HG02623 (cell line): ENCODE measurements at regions not wholly inside any gene's neighbourhood (a gene's known extent, or its start where the extent isn't known, plus 50 kb on each side); places are given as distances from the start of the nearest gene placed in this dataset.
"Not testable (repeated sequence)": the region's sequence is repeated elsewhere in the genome, so short reads cannot be mapped to it uniquely, and the experiment has no call there.

Experiments
- ATAC-seq: cut with Tn5 transposase; IDR thresholded peaks from one replicate; pipeline ENCODE4 v1.9.1; 2021; ENCODE audit warnings: moderate library complexity; ENCODE audit not compliant: unreplicated experiment

GRCh38 chr13:64662887-64663593 lies 2567.1 kb downstream of the PCDH9 start:
- no peak for ATAC-seq

- no peak for ATAC-seq
Measured at GRCh38 chr13:64648293-64648692, 2581.8 kb downstream of the PCDH9 start.

DNA sequence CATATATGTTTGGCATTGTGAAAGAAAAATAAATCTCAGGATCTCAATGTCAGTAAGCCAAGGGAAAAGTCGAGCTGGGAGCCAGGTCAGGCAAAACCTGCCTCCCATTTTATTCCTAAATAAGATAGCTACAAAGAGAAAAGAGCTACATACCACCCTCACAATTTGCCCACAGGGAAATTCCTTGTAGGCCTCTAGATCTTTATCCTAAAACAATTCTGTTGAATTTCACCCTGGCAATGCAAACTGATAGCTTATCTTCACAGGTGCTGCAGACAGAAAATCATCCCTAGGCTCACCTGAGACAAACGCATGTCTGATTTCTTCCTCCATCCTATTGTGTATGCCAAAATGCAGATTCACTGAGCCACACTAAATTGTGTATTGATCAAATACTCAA lies 2587.1 kb downstream of the PCDH9 start:
- no peak for ATAC-seq

DNA sequence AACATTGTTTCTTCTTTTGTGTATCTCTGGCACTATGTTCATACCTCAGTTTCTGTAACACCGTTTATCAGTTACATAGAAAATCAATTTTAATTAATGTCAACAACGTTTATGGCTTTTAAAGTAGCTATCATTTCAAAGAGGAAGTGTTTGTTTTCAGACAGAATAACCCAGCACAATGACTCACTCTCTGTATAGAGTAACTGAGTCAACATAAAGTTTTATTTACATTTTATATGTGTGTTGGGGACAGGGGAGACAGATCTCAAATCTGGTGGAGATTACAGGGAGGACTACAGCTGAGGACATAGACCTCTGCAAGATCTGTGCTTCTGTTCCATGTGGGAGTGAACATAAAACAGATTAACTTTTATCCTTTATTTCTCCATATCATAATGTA lies 2590.1 kb downstream of the PCDH9 start:
- no peak for ATAC-seq

DNA sequence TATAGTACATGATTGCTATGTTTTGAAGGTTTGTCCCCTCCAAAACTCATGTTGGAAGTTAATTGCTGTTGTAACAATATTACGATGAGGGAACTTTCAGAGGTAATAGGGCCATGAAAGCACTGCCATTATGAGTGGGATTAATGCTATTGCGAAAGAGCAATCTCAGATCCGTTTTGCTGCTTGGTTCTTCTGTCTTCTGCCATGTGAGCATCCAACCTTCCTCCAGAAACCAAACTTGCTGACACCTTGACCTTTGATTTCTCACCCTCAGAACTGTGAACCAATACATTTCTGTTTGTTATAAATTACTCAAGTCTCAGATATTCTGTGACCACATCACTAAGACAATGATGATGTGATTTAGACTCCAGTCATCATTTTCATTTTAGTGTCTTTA lies 2590.9 kb downstream of the PCDH9 start:
- no peak for ATAC-seq

- ATAC-seq: no peak
Measured at GRCh38 chr13:64633948-64634347, 2596.2 kb downstream of the PCDH9 start.

GRCh38 chr13:64627654-64628053 lies 2602.5 kb downstream of the PCDH9 start:
- no peak for ATAC-seq

GRCh38 chr13:64626105-64626504 lies 2604.0 kb downstream of the PCDH9 start:
- no peak for ATAC-seq

GRCh38 chr13:64617231-64617630 lies 2612.9 kb downstream of the PCDH9 start:
- ATAC-seq: no peak

DNA sequence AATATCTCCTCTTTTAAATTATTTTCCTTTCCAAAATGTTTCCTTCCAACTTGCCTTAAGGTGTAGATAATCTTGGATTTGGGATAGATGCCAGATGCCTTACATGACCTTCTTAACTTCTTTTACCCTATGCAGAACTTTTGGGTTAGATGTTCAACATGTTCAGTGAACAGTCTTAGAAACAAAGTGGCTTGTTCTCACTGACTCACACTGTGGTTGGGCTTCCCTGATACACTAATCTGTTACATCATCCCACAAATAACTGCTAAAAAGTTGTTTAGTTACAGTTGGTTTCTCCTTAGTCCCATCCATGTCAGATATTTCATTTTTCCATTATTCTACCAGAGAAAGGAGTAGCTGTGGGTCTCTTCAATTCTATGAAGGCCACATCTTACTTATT lies 2638.2 kb downstream of the PCDH9 start:
- ATAC-seq: no peak

- no peak for ATAC-seq
Measured at GRCh38 chr13:64579331-64579730, 2650.8 kb downstream of the PCDH9 start.

DNA sequence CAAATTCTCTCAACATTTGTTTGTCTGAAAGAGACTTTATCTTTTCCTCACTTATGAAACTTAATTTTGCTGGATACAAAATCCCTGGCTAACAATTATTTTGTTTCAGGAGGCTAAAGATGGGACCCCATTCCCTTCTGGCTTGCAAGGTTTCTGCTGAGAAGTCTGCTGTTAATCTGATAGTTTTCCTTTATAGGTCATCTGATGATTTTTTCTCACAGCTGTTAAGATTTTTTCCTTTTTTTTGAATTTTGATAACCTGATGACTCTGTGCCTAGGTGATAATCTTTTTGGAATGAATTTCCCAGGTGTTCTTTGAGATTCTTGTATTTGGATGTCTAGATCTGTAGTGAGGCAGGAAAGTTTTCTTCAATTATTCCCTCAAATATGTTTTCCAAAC lies 2661.4 kb downstream of the PCDH9 start:
- ATAC-seq: no peak

DNA sequence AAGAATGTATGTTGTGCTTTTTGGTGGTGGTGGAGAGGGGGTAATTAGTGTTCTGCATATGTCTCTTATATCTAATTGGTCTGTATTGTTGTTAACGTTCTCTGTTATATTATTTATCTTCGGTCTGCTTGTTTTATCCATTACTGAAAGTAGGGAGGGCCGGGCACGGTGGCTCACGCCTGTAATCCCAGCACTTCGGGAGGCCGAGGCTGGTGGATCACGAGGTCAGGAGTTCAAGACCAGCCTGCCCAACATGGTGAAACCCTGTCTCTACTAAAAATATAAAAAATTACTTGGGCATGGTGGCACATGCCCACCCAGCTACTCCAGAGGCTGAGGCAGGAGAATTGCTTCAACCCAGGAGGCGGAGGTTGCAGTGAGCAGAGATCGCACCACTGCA lies 2672.1 kb downstream of the PCDH9 start:
- not testable (repeated sequence) for ATAC-seq

GRCh38 chr13:64556376-64556775 lies 2673.8 kb downstream of the PCDH9 start:
- ATAC-seq: no peak

DNA sequence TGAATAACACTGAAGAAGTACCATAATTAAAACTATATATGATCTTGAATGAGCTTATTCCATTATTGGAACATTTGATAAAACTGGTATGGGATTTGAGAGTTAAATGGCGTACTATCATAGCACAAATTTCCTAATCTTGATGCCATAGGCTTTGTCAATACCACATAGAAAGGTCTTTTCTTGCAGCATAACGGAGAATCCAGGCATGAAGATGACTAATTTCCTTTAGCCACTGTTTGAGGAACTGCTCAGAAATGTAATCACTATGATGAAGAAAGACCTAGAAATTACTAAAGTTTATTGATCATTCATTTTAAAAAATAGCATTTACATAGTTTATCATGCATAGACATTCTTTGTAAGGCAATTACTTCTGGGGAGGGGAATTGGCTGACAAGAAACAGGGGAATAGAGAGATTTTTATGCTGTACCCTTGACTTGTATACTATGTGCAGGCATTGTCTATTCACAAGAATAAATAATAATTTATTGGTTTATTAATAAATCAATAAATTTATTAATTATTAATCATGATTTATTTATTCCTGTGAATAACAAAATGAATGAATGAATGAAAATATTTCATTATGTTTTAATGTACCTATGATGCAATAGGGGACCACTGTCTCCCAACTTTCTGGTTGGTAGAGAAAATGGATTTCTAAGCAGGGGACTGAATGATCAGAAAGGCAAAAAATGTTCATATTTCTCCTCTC lies 2676.6 kb downstream of the PCDH9 start:
- no peak for ATAC-seq

GRCh38 chr13:64551755-64552154 lies 2678.4 kb downstream of the PCDH9 start:
- ATAC-seq: no peak

DNA sequence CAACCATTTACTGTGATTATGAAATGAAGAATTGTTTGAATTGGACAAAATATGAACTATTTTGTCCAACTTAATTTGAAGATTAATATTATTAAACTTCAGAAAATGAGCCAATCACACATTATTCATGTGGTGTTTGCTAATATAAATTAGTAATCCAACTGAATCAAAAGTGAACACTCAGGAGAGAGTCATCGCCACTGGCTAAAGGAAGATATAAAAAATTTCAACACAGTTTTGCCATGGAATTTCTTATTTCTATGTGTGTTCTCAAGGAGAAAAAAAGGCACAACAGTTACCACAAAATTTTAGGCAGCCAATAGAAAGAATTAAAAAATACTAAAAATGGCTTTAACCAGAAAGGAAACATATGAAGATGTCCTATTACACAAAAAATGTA lies 2683.8 kb downstream of the PCDH9 start:
- no peak for ATAC-seq

DNA sequence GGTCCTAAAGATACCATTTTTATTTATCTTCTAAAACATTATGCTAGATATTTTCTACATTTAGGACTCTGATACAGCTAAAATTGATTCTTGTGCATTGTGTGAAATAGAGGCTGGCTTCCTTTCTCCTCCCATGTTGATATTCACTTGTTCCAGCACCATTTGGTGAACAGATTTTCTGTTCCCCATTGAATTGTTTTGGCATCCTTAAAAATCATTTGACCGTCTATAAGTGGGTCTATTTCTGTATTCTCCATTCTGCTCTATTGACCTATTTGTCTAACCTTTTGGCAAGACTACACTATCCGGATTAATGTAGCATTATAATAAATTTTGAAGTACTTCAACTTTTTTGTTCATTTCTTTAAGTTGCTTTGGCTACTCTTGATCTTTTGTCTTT lies 2689.2 kb downstream of the PCDH9 start:
- ATAC-seq: no peak

DNA sequence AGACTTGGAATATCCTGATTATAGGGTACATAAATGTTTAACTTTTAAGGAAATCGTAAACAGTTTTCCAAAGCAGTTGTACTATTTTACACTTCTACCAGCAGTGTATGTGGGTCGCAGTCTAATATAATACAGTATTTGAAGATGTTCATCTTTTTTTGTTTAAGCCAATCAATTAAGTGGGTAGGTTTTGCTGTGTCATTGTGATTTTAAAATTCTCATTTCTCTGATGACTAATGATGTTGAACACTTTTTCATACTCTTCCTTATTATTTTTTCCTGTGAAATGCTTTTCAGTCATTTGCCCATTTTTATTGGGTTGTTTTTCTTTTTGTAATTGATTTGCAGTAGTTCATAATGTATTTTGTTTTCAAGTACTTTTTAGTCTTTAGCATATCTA lies 2689.7 kb downstream of the PCDH9 start:
- no peak for ATAC-seq

- ATAC-seq: no peak
Measured at GRCh38 chr13:64538711-64539110, 2691.4 kb downstream of the PCDH9 start.

DNA sequence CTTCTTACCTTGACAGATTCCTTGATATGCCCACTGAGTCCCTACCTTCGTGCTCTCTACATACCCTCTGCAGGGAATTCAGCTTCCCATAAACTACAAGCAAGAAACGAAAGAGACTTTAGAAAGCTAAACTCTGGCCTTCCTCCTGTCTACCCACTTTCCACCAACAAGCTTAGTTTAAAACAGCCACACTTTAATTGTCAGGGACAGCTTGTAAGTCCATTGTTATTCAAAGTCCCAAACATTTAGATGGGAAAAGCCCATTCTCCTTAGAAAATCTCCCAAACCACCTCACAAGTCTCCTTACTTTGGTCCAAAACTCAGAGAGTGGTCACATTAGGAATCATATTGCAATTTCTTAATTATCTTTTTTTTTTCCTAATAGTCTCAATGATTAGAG lies 2695.8 kb downstream of the PCDH9 start:
- no peak for ATAC-seq

DNA sequence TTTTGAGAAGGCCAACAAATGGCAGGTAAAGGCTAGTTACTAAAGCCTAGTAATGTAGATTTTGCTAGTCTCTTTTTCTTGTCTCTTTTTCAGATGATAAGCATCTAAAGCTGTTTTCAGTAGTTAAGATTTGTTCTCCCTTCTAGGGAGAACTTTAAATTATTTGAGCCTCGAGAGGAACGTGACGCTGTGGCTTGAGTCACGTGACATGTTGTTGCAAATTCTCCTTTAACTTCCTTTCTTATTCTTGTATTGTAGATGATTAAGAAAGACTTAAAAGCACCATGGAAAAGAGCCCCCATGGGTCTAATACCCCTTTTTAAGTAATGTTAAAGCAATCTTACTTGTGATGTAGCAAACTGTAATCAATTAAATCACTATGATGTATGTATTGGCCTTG lies 2698.7 kb downstream of the PCDH9 start:
- ATAC-seq: no peak
